GM20431 (cell line): ENCODE measurements at regions not wholly inside any gene's neighbourhood (a gene's known extent, or its start where the extent isn't known, plus 50 kb on each side); places are given as distances from the start of the nearest gene placed in this dataset.
"Not testable (repeated sequence)": the region's sequence is repeated elsewhere in the genome, so short reads cannot be mapped to it uniquely, and the experiment has no call there.

ENCODE experiments used
- in situ Hi-C: fragments of 300-500 bp; cut with MseI, MboI; formaldehyde crosslinking; loops from one replicate; pipeline ENCODE4 v1.15.0; 2020; ENCODE audit warnings: low sequenced_read_pairs; ENCODE audit not compliant: unreplicated experiment

GRCh38 chr10:21413268-21413667 is 112.2 kb downstream of the SKIDA1 start:
- in situ Hi-C loops = no loop called here

DNA sequence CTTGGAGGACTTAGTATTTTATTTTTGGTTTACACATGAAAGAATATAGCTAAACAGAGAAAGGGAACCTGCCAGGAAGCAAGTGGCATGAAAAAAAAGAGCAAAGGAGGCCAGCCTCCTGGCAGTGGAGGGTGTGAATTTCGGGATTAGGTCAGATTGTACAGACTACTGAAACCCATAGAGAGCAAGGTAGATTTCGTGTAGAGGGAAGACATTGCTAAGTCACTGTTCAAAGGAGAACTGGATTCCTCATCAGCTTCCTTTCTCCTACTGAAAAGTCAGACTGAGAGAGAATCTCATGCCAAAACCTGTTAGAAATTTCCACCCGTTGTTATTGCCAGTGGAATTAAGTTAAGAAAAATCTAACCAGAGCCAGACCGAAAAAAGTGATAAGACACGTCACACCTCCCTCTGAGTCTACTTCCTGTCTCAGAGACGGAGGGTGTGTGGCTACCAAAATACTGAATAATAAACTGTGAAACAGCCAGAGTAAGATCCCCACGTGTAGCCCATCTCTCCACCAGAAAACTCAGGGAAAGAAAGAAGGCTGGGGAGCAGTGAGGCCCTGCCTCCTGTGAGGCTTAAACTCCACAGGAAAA is 118.8 kb downstream of the SKIDA1 start:
- in situ Hi-C loops = no loop called here

GRCh38 chr10:21405981-21406380 is 119.5 kb downstream of the SKIDA1 start:
- in situ Hi-C loops = no loop called here

GRCh38 chr10:21403256-21404015 is 122.0 kb downstream of the SKIDA1 start:
- in situ Hi-C loops = no loop called here

- in situ Hi-C loops = no loop called here
These were observed 122.8 kb downstream of the SKIDA1 start for GRCh38 chr10:21402606-21403083.

DNA sequence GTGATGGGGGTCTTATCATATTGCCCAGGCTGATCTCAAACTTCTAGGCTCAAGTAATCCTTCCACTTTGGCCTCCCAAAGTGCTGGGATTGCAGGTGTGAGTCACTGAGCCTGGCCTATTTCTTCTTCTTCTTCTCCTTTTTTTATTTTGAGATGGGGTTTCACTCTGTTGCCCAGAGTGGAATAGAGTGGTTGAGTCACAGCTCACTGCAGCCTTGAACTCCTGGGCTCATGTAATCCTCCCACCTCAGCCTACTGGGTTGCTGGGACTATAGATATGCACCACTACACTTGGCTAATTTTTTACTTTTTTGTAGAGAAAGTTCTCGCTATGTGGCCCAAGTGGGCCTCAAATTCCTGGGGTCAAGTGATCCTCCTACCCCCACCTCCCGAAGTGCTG is 124.3 kb downstream of the SKIDA1 start:
- in situ Hi-C loops = no loop called here

- in situ Hi-C loops = no loop called here
These were observed 126.0 kb downstream of the SKIDA1 start for GRCh38 chr10:21399392-21400035.

- in situ Hi-C loops = no loop called here
These were observed 126.8 kb downstream of the SKIDA1 start for GRCh38 chr10:21398563-21399231.

- in situ Hi-C loops = no loop called here
These were observed 128.6 kb downstream of the SKIDA1 start for GRCh38 chr10:21396889-21397288.

- in situ Hi-C loops = no loop called here
These were observed 131.6 kb downstream of the SKIDA1 start for GRCh38 chr10:21393931-21394330.

- in situ Hi-C loops = no loop called here
These were observed 136.9 kb downstream of the SKIDA1 start for GRCh38 chr10:21388589-21388988.

- in situ Hi-C loops = no loop called here
These were observed 137.6 kb downstream of the SKIDA1 start for GRCh38 chr10:21387868-21388267.

DNA sequence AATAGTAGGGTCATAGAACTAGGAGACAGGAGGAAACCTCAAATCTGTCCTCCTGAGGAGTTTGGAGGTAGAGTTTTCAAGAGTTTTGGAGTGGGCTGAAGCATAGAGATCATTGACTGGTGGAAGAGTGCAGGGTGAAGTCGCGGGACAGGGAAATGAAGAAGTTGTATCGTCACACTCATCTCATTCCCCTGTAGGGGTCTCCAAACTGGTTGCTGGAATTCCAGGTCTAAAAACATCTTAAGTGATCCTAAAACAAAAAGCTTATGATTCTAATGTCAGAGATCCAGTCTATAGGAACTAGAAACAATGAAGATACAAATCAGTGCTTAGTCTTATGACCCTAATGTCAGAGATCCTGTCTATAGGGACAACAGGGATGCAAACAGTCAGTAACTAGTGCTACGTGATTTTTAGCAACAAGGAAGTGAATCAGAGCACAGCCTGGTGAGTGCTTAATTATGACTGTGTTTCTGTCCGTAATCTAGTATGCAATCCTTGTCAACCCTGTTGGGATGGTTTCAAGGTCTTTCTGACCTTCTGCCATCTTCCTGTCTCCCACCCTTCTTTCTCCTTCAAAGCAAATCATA is 139.4 kb downstream of the SKIDA1 start:
- in situ Hi-C loops = no loop called here

- in situ Hi-C loops = no loop called here
These were observed 139.9 kb downstream of the SKIDA1 start for GRCh38 chr10:21385536-21385935.

DNA sequence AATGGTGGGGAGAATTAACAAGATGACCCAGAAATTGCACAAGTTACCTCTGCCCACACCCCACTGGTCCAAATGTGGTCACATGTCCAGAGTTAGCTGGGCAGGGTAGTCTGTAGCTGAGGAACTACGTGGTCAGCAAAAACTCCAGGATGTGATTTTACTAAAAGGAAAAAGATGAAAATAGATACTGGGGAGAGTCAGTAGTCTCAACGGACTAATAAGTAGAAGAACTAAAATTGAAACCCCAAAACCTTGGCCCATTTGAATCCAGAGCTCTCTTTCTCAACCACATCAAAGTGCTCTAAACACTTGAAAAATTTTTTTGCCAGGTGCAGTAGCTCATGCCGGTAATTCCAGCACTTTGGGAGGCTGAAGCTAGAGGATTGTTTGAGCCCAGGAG is 146.3 kb downstream of the SKIDA1 start:
- in situ Hi-C loops = no loop called here

DNA sequence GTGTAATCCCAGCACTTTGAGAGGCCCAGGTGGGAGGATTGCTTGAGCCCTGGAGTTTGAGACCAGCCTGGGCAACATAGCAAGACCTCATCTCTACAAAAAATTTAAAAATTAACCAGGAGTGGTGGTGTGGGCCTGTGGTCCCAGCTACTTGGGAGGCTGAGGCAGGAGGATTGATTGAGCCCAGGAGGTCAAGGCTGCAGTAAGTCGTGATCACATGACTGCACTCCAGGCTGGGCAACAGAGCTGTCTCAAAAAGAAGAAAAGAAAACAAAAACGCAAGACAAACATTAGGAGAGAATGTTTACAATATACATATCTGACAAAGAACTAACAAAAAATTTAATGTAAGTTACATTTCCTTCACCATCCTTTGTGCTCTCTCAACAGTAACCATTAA is 150.2 kb downstream of the SKIDA1 start:
- in situ Hi-C loops = not testable (repeated sequence)

- in situ Hi-C loops = not testable (repeated sequence)
These were observed 151.6 kb downstream of the SKIDA1 start for GRCh38 chr10:21373881-21374280.

DNA sequence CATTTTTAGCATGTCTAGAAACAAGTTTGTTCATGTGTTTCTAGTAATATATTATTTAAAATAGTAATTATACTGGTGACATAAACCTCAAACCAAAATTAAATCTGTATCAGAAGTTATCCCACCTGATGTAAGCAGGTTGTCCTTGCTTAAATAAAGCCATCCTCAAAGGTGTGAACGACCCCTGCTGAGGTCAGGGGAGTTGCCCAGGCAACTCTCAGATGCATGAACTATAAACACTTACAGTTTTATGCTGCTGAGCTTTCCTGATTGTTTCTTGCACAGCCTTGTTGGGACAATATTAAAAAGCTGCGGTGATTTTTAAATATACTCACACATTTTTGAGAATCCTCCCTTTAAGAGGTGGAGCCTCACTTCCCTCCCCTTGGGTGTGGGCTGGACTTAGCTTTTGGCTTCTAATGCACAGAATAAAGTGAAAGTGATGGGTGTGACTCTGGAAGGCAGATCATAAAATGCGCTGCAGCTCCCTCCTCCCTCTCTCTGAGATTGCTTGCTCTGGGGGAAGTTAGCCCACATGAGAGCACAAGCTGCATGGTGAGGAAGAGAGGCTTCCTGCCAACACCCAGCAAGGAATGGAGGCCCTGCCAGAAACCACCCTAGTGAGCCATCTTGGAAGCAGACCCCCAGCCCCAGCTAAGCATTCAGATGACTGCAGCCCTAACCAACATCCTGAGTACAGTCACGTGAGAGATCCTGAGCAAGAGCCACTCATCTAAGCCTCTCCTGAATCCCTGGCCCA is 152.7 kb downstream of the SKIDA1 start:
- in situ Hi-C loops = no loop called here

DNA sequence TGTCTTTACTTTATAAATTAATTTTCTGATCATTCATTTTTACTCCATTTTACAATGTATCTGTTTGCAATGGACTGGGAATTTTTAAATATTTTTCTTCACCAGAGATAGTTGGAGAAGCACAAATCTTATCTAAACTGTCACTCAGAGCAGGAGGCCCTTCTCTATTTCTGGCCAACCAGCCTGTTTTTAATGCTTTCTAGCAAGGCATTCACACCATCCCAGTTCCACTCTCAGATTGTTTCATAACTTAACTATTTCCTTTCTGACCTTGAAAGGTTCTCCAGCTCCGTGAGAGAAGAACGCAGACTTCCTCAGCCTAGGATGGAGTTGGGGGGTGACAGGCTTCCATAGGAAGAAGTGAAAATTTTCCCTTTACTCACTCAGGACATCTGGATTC is 155.8 kb downstream of the SKIDA1 start:
- in situ Hi-C loops = no loop called here
